ENCODE measurements at regions not wholly inside any gene's neighbourhood (a gene's known extent, or its start where the extent isn't known, plus 50 kb on each side); places are given as distances from the start of the nearest gene placed in this dataset.

DNA sequence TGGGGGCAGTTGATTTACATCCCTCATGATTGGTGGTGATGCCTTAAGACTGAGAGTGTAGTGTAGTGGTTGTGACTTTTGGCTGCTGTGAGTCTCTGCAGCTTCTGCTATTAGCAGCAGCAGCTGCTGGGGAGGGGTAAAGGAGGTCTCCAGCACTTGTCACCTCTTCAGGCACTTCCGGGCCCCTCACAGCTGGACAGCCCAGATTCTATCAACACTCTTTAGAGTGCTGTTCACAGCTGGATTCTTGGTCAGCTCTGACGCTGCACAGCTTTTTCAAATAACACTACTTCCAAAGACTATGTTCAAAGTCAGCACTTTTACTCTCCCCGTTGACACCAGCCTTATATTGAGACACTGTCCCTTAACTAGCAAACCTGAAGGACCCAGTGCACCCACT, 396.0 kb downstream of the MEIS1 start:
- TF ChIP-seq CTCF (IDR thresholded peaks at IDR 0.05) (no peak), POLR2A (IDR thresholded peaks at IDR 0.05) (no peak)

Data from esophagus squamous epithelium (tissue), 4 donors.